Choroid plexus epithelial cell (primary cell): ENCODE measurements at regions not wholly inside any gene's neighbourhood (a gene's known extent, or its start where the extent isn't known, plus 50 kb on each side); places are given as distances from the start of the nearest gene placed in this dataset.

Experiments
- DNase-seq: peaks from one replicate; pipeline ENCODE4 v3.0.0-alpha.2; 2010; ENCODE audit warnings: low read depth
- H3K4me3 ChIP-seq: 2 replicates; pipeline ENCODE4 v1.5.1; 2011; ENCODE audit warnings: low read depth, mild to moderate bottlenecking, control low read depth, low read length, moderate library complexity
- TF ChIP-seq, protein P1 (sequence below): conservative IDR thresholded peaks from 2 replicates; pipeline ENCODE4 v1.5.1; 2011; ENCODE audit warnings: low read depth, mild to moderate bottlenecking, control low read depth, inconsistent platforms, low read length, moderate library complexity

DNA sequence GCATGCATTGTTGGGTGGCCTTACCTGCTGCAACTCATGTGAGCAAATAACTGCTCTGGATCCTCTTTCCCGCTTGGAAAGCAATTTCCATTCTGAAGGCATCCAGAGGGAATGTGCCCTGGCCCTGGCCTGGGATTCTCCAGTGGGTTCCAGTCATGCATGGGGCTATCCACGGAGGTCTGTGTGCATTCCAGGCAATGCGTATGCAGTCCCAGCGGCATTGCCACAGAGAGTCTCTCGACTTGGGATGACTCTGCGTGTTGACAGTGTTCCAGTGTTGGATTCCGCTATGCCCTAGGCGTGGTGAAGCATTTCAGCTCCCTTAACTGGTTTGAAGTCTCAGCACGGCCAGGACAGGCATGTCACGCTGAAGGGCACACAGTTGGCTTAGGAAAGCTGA lies 113.9 kb downstream of the SNRPN start:
- TF ChIP-seq, protein P1, sequence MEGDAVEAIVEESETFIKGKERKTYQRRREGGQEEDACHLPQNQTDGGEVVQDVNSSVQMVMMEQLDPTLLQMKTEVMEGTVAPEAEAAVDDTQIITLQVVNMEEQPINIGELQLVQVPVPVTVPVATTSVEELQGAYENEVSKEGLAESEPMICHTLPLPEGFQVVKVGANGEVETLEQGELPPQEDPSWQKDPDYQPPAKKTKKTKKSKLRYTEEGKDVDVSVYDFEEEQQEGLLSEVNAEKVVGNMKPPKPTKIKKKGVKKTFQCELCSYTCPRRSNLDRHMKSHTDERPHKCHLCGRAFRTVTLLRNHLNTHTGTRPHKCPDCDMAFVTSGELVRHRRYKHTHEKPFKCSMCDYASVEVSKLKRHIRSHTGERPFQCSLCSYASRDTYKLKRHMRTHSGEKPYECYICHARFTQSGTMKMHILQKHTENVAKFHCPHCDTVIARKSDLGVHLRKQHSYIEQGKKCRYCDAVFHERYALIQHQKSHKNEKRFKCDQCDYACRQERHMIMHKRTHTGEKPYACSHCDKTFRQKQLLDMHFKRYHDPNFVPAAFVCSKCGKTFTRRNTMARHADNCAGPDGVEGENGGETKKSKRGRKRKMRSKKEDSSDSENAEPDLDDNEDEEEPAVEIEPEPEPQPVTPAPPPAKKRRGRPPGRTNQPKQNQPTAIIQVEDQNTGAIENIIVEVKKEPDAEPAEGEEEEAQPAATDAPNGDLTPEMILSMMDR, result no peak
- no peak for DNase-seq
- no peak overlapping the region for H3K4me3 ChIP-seq

DNA sequence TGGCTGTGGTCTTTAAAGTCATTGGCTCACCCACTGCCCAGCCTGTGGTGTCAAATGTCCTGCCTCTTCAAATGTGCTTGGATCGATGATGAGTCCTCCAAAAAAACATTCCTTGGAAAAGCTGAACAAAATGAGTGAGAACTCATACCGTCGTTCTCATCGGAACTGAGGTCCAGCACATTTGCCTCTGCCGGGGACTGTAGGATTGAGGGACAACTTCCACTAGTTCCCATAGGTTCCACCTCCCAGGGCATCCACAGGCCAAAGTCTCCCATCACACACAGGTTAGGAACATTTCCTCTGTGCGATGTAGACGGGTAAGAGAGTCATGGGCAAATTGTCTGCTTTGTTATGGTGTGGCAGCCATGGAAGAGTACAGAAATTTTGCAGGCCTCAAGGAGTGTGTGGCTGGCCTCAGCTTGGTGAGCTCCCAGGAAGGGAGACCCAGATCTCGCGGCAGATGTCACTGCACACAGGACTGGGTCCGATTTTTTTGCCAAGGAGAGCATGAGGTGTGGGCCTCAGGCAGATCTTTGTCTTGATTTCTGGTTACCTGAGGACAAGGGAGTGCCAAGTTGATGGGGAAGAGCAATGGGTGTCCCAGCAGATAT lies 115.7 kb downstream of the SNRPN start:
- no peak overlapping the region for H3K4me3 ChIP-seq
- TF ChIP-seq, protein P1, result no peak
- no peak for DNase-seq

DNA sequence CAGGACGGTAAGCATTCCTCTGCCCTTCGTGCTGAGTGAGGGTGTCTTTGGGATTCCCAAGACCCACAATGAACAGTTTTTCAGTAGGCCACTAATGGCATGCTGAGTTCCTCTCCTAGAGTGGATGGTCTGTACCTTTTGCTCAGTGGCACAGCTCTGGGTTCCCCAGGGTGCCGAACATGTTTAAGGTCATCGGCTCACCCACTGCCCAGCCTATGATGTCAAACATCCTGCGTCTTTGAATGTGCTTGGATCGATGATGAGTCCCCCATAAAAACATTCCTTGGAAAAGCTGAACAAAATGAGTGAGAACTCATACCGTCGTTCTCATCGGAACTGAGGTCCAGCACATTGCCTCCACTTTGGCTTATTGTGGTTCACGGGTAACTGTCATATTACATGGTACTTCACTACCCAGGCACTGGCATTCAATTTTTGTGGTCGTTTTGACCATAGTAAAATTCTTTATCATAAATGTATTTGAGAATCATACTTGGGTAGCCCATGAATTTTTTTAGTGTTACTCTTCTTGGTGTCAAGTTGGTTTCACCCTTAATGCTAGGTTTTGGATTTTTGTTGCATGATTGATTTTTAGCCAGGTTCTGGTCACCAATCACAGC lies 118.2 kb downstream of the SNRPN start:
- TF ChIP-seq, protein P1, result no peak

DNA sequence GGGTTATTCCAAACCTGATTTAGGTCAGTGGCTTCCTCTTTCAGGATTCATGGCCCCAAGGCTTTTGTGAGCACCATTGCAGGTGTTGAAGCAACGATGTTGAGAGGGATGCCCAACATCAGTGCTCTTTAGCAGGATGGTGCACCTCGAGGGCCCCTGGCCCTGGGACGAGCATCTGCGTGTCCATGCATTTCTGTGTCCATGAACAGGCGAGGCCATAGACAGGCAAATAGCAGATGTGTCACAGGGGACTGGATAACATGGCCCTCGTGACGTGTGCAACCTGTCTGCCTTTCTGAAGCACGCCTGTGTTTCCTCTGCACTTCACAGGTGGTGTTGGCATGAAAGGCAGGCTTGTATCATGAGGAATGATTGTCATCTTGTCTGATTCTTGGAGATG lies 132.3 kb downstream of the SNRPN start:
- H3K4me3 ChIP-seq, result no peak overlapping the region
- TF ChIP-seq, protein P1, result no peak
- DNase-seq, result no peak

More for the DNA sequence above, 118.2 kb downstream of the SNRPN start:
- no peak overlapping the region for H3K4me3 ChIP-seq
- DNase-seq, result no peak

DNA sequence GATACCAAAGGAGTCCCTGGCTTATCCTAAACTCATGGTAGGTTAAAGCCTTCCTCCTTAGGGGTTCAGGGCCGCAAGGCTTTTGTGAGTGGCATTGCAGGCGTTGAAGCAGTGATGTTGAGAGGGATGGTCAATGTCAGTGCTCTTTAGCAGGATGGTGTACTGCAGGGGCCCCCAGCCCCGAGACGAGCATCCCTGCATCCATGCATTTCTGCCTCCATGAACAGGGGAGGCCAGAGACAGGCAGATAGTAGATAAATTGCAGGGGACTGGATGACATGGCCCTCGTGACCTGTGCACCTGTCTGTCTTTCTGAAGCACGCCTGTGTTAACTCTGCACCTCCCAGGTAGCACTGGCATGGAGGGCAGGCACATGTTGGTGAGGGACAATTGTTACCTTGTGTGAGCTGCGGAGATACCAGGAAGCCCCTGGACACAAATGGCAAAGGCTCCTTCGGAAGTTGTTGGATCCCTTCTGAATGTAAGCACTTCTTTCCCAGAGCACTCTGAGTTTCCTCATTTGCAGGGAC lies 133.5 kb downstream of the SNRPN start:
- TF ChIP-seq, protein P1, result no peak
- H3K4me3 ChIP-seq, result no peak overlapping the region
- DNase-seq, result no peak

DNA sequence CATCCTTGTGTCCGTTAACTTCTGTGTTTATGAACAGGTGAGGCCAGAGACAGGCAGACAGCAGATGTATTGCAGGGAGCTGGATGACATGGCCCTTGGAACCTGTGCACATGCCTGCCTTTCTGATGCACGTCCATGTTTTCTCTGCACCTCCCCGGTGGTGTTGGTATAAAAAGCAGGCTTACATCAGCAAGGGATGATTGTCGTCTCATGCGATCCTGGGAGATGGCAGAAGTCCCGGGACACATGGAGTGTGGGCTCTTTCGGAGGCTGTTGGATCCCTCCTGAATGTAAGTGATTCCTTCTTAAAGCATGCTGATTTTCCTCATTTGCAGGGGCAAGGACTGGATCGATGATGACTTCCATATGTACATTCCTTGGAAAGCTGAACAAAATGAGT lies 134.8 kb downstream of the SNRPN start:
- DNase-seq, result no peak
- no peak overlapping the region for H3K4me3 ChIP-seq
- TF ChIP-seq, protein P1, result no peak

DNA sequence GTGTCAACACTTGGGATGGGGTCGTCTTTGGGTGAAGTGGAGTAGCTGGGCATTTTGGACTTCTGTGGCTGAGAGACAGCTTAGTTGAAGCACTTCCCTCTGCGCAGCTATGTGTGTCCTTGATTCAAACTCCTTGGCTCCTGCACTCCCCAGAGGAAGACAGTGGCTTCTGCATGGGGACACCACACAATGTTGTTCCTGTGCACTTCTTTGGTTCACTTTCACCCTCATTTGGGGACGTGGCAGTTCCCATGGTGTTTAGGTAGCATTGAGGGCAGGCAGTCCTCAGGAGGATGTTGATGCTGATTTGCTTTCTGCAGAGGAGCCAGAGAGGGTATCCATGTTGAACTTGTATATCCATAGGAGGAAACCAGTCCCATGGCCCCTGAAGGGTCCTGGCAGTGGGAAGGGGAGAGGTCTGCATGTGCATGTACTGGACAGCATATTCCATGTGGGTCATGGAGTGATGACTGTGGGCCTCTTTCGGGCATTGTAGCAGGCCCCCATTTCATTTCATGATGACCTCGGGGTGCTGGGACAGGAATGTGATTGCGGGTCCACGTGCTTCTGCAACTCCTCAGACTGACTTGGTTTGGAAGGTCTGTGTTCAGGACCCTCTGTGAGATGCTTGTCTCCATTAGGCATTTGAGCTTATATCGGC lies 135.4 kb downstream of the SNRPN start:
- H3K4me3 ChIP-seq, result no peak overlapping the region
- no peak for DNase-seq

More for the DNA sequence above, 135.4 kb downstream of the SNRPN start:
- TF ChIP-seq, protein P1, result no peak
